ENCODE measurements at regions not wholly inside any gene's neighbourhood (a gene's known extent, or its start where the extent isn't known, plus 50 kb on each side); places are given as distances from the start of the nearest gene placed in this dataset.

GRCh38 chr2:71939588-71940535 lies 207.8 kb downstream of the CYP26B1 start:
- Histone ChIP-seq H2AFZ (ENCODE audit: low read length) (no peak overlapping the region), H3K36me3 (replicated peaks; ENCODE audit: insufficient read depth, low read length) (no peaks in the 10 kb centered on the region), H3K27me3 (replicated peaks; ENCODE audit: insufficient read depth, low read length) (no peaks in the 10 kb centered on the region), H3K27ac (ENCODE audit: low read length) (no peak overlapping the region), H3K4me1 (ENCODE audit: low read length) (no peaks in the 10 kb centered on the region), H3K9ac (ENCODE audit: low read length) (no peak overlapping the region), H3K4me3 (ENCODE audit: low read length) (no peak overlapping the region), H4K20me1 (ENCODE audit: insufficient read depth, low read length) (no peaks in the 10 kb centered on the region), H3F3A (ENCODE audit: insufficient read depth, low read length) (no peaks in the 10 kb centered on the region), H3K4me2 (ENCODE audit: low read depth, low read length) (no peak overlapping the region), H3K79me2 (ENCODE audit: low read length) (no peaks in the 10 kb centered on the region), H3K9me2 (replicated peaks; ENCODE audit: insufficient read depth, low read length) (no peaks in the 10 kb centered on the region), H3K9me3 (replicated peaks; ENCODE audit: insufficient read depth, low read length) (no peaks in the 10 kb centered on the region)
- no peak for TF ChIP-seq EZH2phosphoT487 (IDR thresholded peaks at IDR 0.05; ENCODE audit: low read length)
- no peak for DNase-seq

- Histone ChIP-seq H3K27me3 (replicated peaks; ENCODE audit: insufficient read depth, low read length) (no peaks in the 10 kb centered on the region), H3K4me3 (ENCODE audit: low read length) (no peak overlapping the region), H4K20me1 (ENCODE audit: insufficient read depth, low read length) (no peaks in the 10 kb centered on the region), H3K79me2 (ENCODE audit: low read length) (no peaks in the 10 kb centered on the region), H3K36me3 (replicated peaks; ENCODE audit: insufficient read depth, low read length) (no peaks in the 10 kb centered on the region), H3F3A (ENCODE audit: insufficient read depth, low read length) (no peaks in the 10 kb centered on the region), H3K4me2 (ENCODE audit: low read depth, low read length) (no peak overlapping the region), H3K4me1 (ENCODE audit: low read length) (no peaks in the 10 kb centered on the region), H3K27ac (ENCODE audit: low read length) (no peak overlapping the region), H3K9me2 (replicated peaks; ENCODE audit: insufficient read depth, low read length) (no peaks in the 10 kb centered on the region), H2AFZ (ENCODE audit: low read length) (no peak overlapping the region), H3K9ac (ENCODE audit: low read length) (no peak overlapping the region), H3K9me3 (replicated peaks; ENCODE audit: insufficient read depth, low read length) (no peaks in the 10 kb centered on the region)
- TF ChIP-seq CTCF (IDR thresholded peaks at IDR 0.05; ENCODE audit: low read length) (no peak), EZH2 (optimal IDR thresholded peaks at IDR 0.05; ENCODE audit: low read depth, low read length) (no peak), EZH2phosphoT487 (IDR thresholded peaks at IDR 0.05; ENCODE audit: low read length) (no peak)
- DNase-seq, result no peak
These were observed 208.7 kb downstream of the CYP26B1 start for GRCh38 chr2:71938659-71939587.

- H3K79me2 ChIP-seq (ENCODE audit: low read length), result no peaks in the 10 kb centered on the region
- no peaks in the 10 kb centered on the region for H3F3A ChIP-seq (ENCODE audit: insufficient read depth, low read length)
- no peak overlapping the region for H2AFZ ChIP-seq (ENCODE audit: low read length)
- no peaks in the 10 kb centered on the region for H3K9me3 ChIP-seq (replicated peaks; ENCODE audit: insufficient read depth, low read length)
- TF ChIP-seq EZH2 (optimal IDR thresholded peaks at IDR 0.05; ENCODE audit: low read depth, low read length), result no peak
- no peak for TF ChIP-seq EZH2phosphoT487 (IDR thresholded peaks at IDR 0.05; ENCODE audit: low read length)
- no peak for TF ChIP-seq CTCF (IDR thresholded peaks at IDR 0.05; ENCODE audit: low read length)
- H3K4me1 ChIP-seq (ENCODE audit: low read length), result no peaks in the 10 kb centered on the region
- H3K9me2 ChIP-seq (replicated peaks; ENCODE audit: insufficient read depth, low read length), result no peaks in the 10 kb centered on the region
- H3K27me3 ChIP-seq (replicated peaks; ENCODE audit: insufficient read depth, low read length), result no peaks in the 10 kb centered on the region
- H3K4me3 ChIP-seq (ENCODE audit: low read length), result no peak overlapping the region
- no peak overlapping the region for H3K9ac ChIP-seq (ENCODE audit: low read length)
- H3K36me3 ChIP-seq (replicated peaks; ENCODE audit: insufficient read depth, low read length), result no peaks in the 10 kb centered on the region
- no peaks in the 10 kb centered on the region for H4K20me1 ChIP-seq (ENCODE audit: insufficient read depth, low read length)
- no peak overlapping the region for H3K27ac ChIP-seq (ENCODE audit: low read length)
- DNase-seq, result no peak
- no peak overlapping the region for H3K4me2 ChIP-seq (ENCODE audit: low read depth, low read length)
These were observed 209.6 kb downstream of the CYP26B1 start for GRCh38 chr2:71938108-71938507.

Data from MM.1S (cell line).